ENCODE measurements at regions not wholly inside any gene's neighbourhood (a gene's known extent, or its start where the extent isn't known, plus 50 kb on each side); places are given as distances from the start of the nearest gene placed in this dataset.

DNA sequence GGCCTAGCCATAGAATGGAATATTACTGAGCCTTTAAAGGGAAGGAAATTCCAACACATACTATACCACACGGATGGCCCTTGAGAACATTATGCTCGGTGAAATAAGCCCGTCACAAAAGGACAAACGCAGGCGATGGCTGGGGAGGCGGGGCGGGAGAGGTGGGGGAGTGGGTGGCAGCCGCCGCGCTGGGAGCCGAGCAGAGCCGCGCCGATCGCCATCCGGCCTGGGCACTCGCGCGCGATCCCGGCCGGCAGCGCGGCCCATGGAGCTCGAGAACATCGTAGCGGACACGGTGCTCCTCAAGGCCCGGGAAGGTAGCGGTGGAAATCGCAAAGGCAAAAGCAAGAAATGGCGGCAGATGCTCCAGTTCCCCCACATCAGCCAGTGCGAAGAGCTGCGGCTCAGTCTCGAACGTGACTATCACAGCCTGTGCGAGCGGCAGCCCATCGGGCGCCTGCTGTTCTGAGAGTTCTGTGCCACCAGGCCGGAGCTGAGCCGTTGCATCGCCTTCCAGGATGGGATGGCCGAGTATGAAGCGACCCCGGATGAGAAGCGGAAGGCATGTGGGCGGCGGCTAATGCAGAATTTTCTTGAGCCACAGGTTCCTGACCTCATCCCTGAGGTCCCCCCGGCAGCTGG is 140.1 kb downstream of the ZDHHC20 start:
- no peak for DNase-seq (ENCODE audit: low read depth)

DNA sequence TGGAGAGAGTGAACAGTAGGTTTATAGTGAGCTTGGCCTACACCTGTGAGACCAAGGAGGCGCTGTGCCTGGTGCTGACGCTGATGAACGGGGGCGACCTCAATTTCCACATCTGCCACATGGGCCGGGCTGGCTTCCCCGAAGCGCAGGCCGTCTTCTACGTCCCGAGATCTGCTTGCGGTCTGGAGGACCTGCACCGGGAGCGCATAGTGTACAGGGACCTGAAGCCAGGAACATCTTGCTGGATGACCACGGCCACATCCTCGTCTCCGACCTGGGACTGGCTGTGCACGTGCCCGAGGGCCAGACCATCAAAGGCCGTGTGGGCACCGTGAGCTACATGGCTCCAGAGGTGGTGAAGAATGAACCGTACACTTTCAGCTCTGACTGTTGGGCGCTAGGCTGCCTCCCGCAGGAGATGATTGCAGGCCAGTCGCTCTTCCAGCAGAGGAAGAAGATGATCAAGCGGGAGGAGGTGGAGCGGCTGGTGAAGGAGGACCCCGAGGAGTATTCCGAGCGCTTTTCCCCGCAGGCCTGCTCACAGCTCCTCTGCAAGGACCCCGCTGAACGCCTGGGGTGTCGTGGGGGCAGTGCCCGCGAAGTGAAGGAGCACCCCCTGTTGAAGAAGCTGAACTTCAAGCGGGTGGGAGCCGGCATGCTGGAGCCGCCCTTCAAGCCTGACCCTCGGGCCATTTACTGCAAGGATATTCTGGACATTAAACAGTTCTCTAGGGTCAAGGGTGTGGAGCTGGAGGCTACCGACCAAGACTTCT is 139.0 kb downstream of the ZDHHC20 start:
- DNase-seq (ENCODE audit: low read depth) = no peak

DNA sequence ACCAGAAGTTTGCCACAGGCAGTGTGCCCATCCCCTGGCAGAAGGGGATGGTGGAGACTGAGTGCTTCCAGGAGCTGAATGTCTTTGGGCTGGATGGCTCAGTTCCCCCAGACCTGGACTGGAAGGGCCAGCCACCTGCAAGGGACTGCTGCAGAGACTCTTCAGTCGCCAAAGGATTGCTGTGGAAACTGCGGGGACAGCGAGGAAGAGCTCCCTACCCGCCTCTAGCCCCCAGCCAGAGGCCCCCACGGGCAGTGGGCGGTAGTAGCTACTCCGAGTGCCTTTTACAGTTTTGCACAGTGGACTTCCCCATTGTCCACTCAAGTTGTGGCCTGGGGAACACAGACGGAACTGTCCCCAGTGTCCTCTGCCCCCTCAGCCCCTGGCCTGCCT is 138.5 kb downstream of the ZDHHC20 start:
- DNase-seq (ENCODE audit: low read depth) = no peak

DNA sequence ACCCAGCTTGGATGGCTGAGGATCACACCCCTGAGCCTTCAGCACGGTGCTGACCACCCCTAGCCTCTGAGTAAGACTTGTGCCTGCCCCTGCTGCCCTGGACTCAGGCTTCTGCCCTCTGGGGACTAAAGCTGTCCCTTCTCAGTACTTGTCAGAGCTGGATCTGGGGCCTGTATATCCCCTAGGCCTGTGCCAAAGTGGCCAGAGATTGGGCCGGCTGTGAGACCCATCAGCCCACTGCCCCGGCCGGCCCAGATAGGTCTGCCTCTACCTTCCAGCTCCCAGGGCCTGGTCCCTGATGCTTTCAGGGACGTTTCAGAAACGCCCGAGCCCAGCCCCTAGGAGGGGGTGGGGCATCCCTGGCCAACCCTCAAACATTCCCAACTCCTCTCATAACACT is 137.8 kb downstream of the ZDHHC20 start:
- no peak for DNase-seq (ENCODE audit: low read depth)

DNA sequence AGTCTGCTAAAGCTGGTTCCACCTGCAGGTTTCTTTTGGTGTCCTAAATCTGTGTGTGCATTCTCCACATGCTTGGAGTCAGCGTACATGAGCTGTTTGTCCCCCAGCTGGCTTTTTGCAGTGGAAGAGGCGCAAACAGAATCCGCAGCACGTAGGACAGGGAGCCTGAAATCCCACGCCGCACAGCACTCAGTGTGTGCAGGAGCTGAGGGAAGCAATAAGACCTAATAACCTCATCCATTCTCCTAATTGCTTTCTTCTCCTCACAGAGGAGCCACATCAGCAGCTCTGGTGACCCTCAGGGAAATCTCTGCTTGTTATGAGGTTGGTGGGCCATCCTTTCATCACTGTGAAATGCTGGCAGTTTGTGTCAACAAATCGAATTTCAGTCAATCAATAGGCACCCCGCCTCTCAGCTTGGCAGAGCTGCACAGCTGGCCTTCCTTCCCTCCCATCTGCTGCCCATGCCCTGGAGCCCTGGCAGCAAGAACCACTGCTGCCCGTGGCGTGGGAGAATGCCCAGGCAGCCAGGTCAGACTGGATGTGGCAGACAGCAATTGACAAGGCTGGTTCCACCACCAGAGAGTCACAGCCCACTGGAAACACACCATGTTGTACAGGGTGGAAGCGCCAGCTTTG is 136.7 kb downstream of the ZDHHC20 start:
- DNase-seq (ENCODE audit: low read depth) = no peak

All from stimulated activated CD8-positive, alpha-beta memory T cell treated with anti-CD3 and anti-CD28 coated beads, Interleukin-7, amount 100 ng/mL, for 24 hours (primary cell).